ENCODE measurements at regions not wholly inside any gene's neighbourhood (a gene's known extent, or its start where the extent isn't known, plus 50 kb on each side); places are given as distances from the start of the nearest gene placed in this dataset.
A peak's percentile ranks its signal among the peaks of the same experiment; 100 is the strongest.

- Histone ChIP-seq H3K9me3 (no peaks in the 10 kb centered on the region), H3K36me3 (no peaks in the 10 kb centered on the region), H3K4me1 (peaks cover 0 to 6% (median 0%) of the 10 kb centered on the region in 12 donors), H3K27me3 (peaks cover 0 to 11% (median 0%) of the 10 kb centered on the region in 9 donors), H3K4me3 (no peak overlapping the region), H3K27ac (peak overlapping the region in 6 of 12 donors; percentile 1 to 78 (median 28))
- peak in 4 of 5 donors; percentile 38 to 65 (median 56) for DNase-seq
- no peak for TF ChIP-seq CTCF (IDR thresholded peaks at IDR 0.05)
- no peak for TF ChIP-seq POLR2A (IDR thresholded peaks at IDR 0.05)
- peak in 3 of 4 donors; percentile 52 to 87 (median 69) for ATAC-seq
- 57 to 66% (median 63%) methylated on average over 12 of the region's 12 CpGs for WGBS, 4 donors
- intact Hi-C loops (cut with DNase I) = no loop called here
Observed at GRCh38 chr18:78242806-78243205, 736.8 kb upstream of the SALL3 start.

DNA sequence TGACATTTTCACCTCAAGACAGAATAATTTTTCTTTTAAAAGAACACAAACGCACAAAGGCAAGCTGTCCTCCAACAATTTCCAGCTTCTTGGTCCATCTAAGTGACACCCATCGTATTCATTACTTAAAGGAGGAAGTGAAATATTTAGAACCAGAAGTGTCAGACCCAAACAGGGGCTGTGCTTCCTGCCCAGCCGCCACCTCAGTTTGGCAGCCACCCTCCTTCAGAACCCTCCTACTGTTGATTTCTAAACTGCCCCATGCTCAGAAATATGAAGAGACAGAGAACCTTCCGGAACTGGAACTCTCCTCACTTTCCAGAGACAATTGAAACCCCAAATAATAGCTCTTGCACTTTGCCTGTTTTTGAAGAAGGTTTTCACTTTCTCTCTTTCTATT, 734.8 kb upstream of the SALL3 start:
- peaks cover 0 to 6% (median 0%) of the 10 kb centered on the region in 12 donors for H3K4me1 ChIP-seq
- no peak overlapping the region for H3K4me3 ChIP-seq
- DNase-seq = no peak
- intact Hi-C loops (cut with DNase I) = no loop called here
- TF ChIP-seq POLR2A (IDR thresholded peaks at IDR 0.05) (no peak), CTCF (IDR thresholded peaks at IDR 0.05) (no peak)
- H3K9me3 ChIP-seq = no peaks in the 10 kb centered on the region
- H3K27ac ChIP-seq = no peak overlapping the region
- no peak for ATAC-seq
- peaks cover 0 to 11% (median 0%) of the 10 kb centered on the region in 9 donors for H3K27me3 ChIP-seq
- no peaks in the 10 kb centered on the region for H3K36me3 ChIP-seq
- WGBS, 4 donors = 52 to 70% (median 63%) methylated on average over 4 of the region's 4 CpGs

DNA sequence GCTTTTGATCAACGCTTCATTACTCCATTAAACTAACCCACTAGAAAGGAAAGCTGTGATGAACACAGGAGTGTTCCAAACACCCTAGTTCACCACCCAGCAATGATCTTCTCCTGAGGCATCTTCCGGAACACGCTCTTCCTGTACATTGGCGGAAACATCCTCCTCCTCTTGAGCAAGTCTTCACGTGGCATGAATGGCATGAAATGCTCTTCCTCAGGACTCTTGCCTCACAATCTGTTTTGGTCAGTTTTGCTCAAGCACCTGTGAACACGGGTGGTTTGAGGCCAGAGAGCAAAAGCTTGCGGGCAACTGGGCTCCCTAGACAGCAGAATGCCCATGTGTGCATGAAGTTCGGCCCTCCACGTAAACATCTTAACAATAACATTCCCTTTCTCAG, 734.2 kb upstream of the SALL3 start:
- Histone ChIP-seq H3K27me3 (peaks cover 0 to 11% (median 0%) of the 10 kb centered on the region in 9 donors), H3K4me1 (peaks cover 0 to 6% (median 0%) of the 10 kb centered on the region in 12 donors), H3K36me3 (no peaks in the 10 kb centered on the region), H3K27ac (no peak overlapping the region), H3K9me3 (no peaks in the 10 kb centered on the region), H3K4me3 (no peak overlapping the region)
- no peak for DNase-seq
- TF ChIP-seq CTCF (IDR thresholded peaks at IDR 0.05) = no peak
- TF ChIP-seq POLR2A (IDR thresholded peaks at IDR 0.05) = no peak
- ATAC-seq = no peak
- intact Hi-C loops (cut with DNase I) = no loop called here
- WGBS, 4 donors = 79 to 90% (median 89%) methylated on average over 9 of the region's 9 CpGs

GRCh38 chr18:78246050-78246449, 733.6 kb upstream of the SALL3 start:
- Histone ChIP-seq H3K27me3 (peaks cover 0 to 11% (median 0%) of the 10 kb centered on the region in 9 donors), H3K27ac (no peak overlapping the region), H3K4me3 (no peak overlapping the region), H3K9me3 (no peaks in the 10 kb centered on the region), H3K4me1 (peaks cover 0 to 6% (median 0%) of the 10 kb centered on the region in 12 donors), H3K36me3 (no peaks in the 10 kb centered on the region)
- no peak for TF ChIP-seq CTCF (IDR thresholded peaks at IDR 0.05)
- no peak for TF ChIP-seq POLR2A (IDR thresholded peaks at IDR 0.05)
- DNase-seq = no peak
- no peak for ATAC-seq
- intact Hi-C loops (cut with DNase I) = no loop called here
- 77 to 90% (median 85%) methylated on average over 8 of the region's 8 CpGs for WGBS, 4 donors

Measured in heart left ventricle (tissue), 16 donors.